NOMO-1 treated with dmso at 0.1 percent for 144 hours (cell line): ENCODE measurements at regions not wholly inside any gene's neighbourhood (a gene's known extent, or its start where the extent isn't known, plus 50 kb on each side); places are given as distances from the start of the nearest gene placed in this dataset.
"Not testable (repeated sequence)": the region's sequence is repeated elsewhere in the genome, so short reads cannot be mapped to it uniquely, and the experiment has no call there.

Experiments used
- DNase-seq: peaks from one replicate; lab custom pipeline; 2025; ENCODE audit not compliant: unreplicated experiment; lab: John Stamatoyannopoulos, UW

GRCh38 chr4:138113819-138114400, 128.2 kb downstream of the SLC7A11 start:
- no peak for DNase-seq

DNA sequence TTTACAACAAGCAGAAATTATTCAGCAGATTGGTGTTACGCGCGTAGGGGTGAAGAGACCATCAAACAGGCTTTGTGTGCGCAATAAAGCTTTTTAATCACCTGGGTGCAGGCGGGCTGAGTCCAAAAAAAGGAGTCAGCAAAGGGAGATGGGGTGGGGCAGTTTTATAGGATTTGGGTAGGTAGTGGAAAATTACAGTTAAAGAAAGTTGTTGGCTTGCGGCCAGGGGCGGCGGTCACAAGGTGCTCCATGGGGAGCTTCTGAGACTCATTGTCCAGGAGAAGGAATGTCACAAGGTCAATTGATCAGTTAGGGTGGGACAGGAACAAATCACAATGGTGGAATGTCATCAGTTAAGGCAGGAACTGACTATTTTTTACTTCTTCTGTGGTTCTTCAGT, 129.3 kb downstream of the SLC7A11 start:
- not testable (repeated sequence) for DNase-seq

DNA sequence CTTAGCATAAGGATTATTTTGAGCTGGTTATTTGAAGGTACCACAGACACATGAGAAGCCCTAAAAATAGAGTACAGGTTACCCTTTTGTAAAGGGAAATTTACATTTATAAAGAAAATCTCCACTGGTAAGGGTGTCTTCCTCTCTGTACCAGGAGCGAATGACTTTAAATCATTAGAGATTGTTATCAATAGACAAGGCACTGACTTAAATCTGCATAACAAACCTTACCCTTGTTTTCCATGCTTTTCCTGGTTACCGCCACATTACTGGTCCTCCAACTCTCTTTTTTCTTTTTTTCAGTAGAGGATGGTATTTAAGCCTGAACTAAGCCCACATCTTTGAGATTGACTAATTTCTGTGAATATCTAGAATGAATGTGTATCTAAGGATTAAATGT, 129.8 kb downstream of the SLC7A11 start:
- DNase-seq: no peak

DNA sequence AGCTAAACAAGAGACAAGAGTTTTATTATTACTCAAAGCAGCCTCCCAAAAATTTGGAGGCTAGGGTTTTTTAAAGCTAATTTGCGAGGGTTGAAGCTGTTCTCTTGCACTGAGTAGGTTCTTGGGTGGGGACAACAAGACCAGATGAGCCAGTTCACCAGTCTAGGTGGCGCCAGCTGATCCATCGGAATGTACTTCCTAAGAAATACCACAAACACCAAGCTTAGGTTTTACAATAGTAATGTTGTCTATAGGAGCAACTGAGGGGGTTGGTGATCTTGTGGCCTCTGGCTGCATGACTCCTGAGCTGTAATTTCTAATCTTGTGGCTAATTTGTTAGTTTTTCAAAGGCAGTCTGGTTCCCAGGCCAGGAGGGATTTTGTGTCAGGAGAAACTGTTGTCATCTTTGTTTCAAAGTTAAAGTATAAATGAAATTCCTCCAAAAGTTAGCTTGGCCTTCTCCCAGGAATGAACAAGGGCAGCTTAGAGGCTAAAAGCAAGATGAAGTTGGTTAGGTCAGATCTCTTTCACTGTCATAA, 130.6 kb downstream of the SLC7A11 start:
- no peak for DNase-seq

DNA sequence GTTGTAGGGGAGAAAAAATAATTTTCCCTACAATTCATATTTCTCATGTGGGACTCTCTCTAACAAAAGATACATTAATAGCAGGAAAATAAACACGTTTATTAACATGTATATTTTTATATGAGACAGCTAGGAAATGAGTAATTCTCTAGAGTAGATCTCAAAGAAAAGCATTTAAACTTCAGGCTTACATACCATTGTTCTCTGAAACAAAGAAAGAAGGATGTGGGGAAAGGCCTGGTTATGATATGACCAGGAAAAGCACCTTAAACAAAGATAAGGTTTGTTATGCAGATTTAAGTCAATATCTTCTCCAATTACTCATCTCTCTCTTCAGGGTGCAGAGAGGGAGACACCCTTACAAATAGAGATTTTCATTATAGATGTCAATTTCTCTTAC, 131.3 kb downstream of the SLC7A11 start:
- DNase-seq: no peak

DNA sequence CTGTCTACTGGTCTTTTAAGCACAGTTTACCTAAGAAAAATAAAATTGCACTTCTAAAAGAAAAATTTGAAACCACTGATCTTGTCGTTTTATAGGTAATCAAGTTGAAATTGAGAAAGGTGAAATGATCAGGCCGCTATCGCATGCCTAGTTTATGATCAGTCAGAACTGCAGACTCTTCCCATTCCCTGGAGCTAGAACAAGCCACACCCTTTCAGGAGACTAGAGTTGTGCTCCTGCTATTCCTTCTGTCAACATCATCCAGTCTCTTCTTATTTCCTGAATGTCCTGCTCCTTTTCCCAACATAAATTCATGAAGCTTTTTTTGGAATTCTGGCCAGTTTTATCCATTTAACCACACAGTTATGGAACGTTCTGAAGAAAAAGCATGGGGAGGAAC, 135.1 kb downstream of the SLC7A11 start:
- DNase-seq: no peak

- no peak for DNase-seq
These were observed 136.8 kb downstream of the SLC7A11 start for GRCh38 chr4:138105331-138105730.

GRCh38 chr4:138104284-138104680, 137.9 kb downstream of the SLC7A11 start:
- DNase-seq: no peak

GRCh38 chr4:138103597-138104283, 138.4 kb downstream of the SLC7A11 start:
- no peak for DNase-seq

GRCh38 chr4:138099385-138099784, 142.8 kb downstream of the SLC7A11 start:
- no peak for DNase-seq

DNA sequence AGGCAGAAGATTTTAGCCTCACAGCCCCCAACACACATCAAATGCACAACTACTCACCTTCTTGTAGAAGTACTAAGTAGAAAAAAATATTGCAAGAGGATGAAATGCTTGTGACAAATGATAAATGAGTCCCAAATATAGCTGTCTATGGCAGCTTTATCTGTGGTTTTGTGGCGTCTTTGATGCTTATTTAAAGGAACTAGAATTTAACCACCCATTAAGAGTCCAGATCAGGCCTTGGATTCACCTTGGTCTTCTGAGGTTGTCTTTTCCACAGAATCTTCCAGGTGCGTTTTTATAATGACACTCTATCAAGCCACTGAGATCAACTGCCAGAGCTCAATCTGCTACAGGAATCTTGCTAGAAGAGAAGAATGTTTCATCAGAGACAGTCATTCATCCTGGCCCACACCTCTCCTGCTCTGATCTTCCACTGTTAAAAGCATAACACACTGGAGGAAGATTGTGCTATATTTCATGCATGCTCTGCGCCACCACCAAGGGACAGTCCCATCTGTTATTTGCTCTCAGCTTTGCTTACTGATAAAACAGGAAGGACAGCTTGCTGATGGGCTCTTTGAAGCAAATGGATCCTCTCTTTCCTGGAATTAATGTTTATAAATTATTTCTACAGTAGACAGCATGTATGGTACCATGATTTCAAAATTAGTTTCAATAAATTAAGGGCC, 144.1 kb downstream of the SLC7A11 start:
- no peak for DNase-seq

GRCh38 chr4:138096384-138097062, 145.6 kb downstream of the SLC7A11 start:
- DNase-seq: no peak

DNA sequence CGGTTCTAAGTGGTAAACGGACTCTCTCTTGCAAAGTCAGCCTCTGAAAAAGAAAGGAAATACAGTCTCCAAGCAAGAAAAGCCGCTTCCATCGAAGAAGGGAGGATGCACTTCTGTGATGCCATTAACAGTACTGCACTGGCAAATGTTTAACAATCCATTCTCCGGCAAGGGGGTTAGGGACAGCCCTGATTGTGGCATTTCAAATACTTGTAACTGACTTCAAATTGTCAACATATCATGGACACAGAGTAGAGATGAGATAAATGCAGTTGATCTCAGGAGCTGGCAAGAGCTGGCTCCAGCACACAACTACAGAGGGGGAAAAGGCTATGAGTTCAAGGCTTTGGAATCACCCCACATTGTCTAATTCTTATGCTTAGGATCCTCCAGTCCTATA, 146.8 kb downstream of the SLC7A11 start:
- no peak for DNase-seq

DNA sequence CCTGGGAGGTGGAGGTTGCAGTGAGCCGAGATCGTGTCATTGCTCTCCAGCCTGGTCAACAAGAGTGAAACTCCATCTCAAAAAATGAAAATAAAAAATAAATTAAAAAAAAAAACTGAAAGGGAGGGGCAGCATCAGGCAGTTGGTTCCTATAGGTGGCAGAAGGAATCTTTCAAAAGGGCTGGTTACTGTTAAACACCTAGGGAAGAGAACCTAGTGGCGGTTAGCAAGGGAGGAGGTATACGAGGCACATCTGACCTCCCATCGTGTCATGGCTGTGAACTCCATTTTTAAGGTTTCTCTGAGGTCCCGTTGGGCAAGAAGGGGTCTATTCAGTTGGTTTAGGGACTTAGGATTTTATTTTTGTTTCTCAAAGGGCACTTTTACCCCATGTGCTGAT, 150.1 kb downstream of the SLC7A11 start:
- no peak for DNase-seq

DNA sequence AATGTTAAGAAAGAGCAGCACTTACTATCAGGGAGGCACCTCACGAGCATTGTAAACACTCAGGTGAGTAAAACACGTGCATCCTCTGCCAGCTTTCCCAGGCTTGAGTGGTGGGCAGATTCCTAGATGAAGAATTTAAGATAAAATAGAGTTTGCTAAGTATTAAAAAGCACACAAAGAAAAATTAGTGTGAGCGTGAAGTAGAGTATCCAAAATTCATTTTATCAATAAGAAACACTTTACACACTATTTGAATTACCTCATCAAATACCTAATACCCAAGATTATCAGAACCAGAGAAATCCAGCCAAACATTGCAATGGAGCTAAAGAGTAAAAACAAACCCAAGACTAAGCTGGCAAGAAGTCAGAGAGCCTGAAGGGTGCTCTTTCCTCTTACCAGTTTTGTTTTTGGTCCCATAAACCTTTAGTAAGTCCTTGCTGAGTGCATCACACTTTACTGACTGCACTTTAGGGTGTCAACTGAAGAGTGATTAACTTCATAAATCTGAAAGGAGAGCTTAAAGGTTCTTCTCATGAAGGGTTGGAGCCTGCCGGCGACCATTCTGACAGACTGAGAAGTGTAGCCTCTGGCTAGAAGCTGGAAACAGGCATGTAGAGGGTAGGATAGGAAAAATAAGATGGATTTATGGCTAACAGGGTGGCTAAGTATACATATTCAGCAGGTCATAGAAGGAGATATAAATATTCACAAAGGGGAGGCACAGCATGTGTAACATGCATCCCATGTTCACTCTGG, 151.1 kb downstream of the SLC7A11 start:
- DNase-seq: no peak

- peak; percentile 12 for DNase-seq
These were observed 151.8 kb downstream of the SLC7A11 start for GRCh38 chr4:138090150-138090917.

DNA sequence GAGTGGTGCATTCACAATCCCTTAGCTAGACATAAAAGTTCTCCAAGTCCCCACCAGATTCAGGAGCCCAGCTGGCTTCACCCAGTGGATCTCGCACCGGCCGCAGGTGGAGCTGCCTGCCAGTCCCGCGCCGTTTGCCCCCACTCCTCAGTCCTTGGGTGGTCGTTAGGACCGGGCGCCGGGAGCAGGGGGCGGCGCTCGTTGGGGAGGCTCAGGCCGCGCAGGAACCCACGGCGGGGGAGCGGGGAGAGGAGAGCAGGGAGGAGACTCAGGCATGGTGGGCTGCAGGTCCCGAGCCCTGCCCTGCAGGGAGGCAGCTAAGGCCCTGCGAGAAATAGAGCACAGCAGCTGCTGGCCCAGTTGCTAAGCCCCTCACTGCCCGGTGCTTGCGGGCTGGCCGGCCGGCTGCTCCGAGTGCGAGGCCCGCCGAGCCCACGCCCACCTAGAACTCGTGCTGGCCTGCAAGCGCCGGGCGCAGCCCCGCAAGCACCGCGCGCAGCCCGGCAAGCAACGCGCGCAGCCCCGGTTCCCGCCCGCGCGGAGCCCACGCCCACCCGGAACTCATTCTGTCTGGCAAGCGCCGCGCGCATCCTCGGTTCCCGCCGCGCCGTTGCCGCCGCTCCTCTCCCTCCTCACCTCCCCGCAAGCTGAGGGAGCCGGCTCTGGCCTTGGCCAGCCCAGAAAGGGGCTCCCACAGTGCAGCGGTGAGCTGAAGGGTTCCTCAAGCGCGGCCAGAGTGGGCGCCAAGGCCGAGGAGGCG, 153.5 kb downstream of the SLC7A11 start:
- no peak for DNase-seq

- DNase-seq: no peak
These were observed 155.0 kb downstream of the SLC7A11 start for GRCh38 chr4:138087066-138087719.

DNA sequence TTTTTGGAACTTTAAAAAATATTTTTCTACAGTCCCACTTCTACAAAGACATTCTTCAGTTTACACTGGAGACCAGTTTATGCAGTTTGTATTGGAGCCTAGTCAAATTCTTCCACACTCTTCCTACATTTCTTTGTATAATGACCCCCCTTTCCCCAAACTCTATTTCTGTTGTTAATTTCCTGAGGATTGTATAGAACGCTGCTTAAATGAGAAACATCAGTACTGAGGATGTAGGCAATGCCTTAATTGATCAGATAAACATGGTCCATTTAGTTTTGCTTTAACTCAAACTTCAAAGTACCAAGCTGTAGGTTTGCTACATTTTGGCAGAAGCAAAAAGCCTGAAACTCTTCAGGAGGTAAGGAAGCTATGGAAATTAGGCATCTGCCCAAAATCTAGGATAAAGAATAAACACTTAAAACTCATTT, 155.5 kb downstream of the SLC7A11 start:
- no peak for DNase-seq
